ENCODE measurements at regions not wholly inside any gene's neighbourhood (a gene's known extent, or its start where the extent isn't known, plus 50 kb on each side); places are given as distances from the start of the nearest gene placed in this dataset.

GRCh38 chr7:81173766-81174281 is 255.0 kb upstream of the SEMA3C start:
- TF ChIP-seq ZNF416 (CRISPR knock-in tag; IDR thresholded peaks at IDR 0.05) (no peak), MYBL2 (CRISPR knock-in tag; IDR thresholded peaks at IDR 0.05) (no peak), MLX (CRISPR knock-in tag; IDR thresholded peaks at IDR 0.05) (no peak), CREB1 (CRISPR knock-in tag; IDR thresholded peaks at IDR 0.05) (no peak), GABPB1 (CRISPR knock-in tag; IDR thresholded peaks at IDR 0.05) (no peak), NFYB (CRISPR knock-in tag; conservative IDR thresholded peaks at IDR 0.05; ENCODE audit: low read depth) (no peak), SP1 (CRISPR knock-in tag; conservative IDR thresholded peaks at IDR 0.05) (no peak), CTCF (IDR thresholded peaks at IDR 0.05) (no peak), AR (CRISPR knock-in tag; IDR thresholded peaks at IDR 0.05) (no peak), MXD4 (CRISPR knock-in tag; IDR thresholded peaks at IDR 0.05; ENCODE audit: borderline replicate concordance) (no peak), PRDM15 (CRISPR knock-in tag; IDR thresholded peaks at IDR 0.05) (no peak), FOXP4 (CRISPR knock-in tag; IDR thresholded peaks at IDR 0.05) (no peak), E2F5 (CRISPR knock-in tag; IDR thresholded peaks at IDR 0.05) (no peak), ETV6 (CRISPR knock-in tag; IDR thresholded peaks at IDR 0.05) (no peak), E2F4 (CRISPR knock-in tag; IDR thresholded peaks at IDR 0.05; ENCODE audit: borderline replicate concordance, low read depth) (no peak), ATF1 (CRISPR knock-in tag; IDR thresholded peaks at IDR 0.05) (no peak), MAX (CRISPR knock-in tag; IDR thresholded peaks at IDR 0.05) (no peak), ZBTB21 (CRISPR knock-in tag; IDR thresholded peaks at IDR 0.05; ENCODE audit: borderline replicate concordance) (no peak)
- H3K4me1 Mint-ChIP-seq: peaks cover 18% of the 10 kb centered on the region
- DNase-seq (ENCODE audit: low spot score) (no peak), ATAC-seq (no peak)
- ChIA-PET POLR2A (no interaction called here), CTCF (no interaction called here)
- peaks cover 16% of the 10 kb centered on the region for H3K36me3 Mint-ChIP-seq
- no peak overlapping the region for H3K27ac Mint-ChIP-seq
- no peaks in the 10 kb centered on the region for H3K27me3 Mint-ChIP-seq (ENCODE audit: low read depth)
- H3K4me3 Mint-ChIP-seq: no peak overlapping the region
- peaks cover 24% of the 10 kb centered on the region for H3K9me3 Mint-ChIP-seq
